HUES64 (cell line): ENCODE measurements at regions not wholly inside any gene's neighbourhood (a gene's known extent, or its start where the extent isn't known, plus 50 kb on each side); places are given as distances from the start of the nearest gene placed in this dataset.
"Not testable (repeated sequence)": the region's sequence is repeated elsewhere in the genome, so short reads cannot be mapped to it uniquely, and the experiment has no call there.

ENCODE experiments used
- H3K27ac ChIP-seq: 2 replicates; pipeline ENCODE4 v1.7.0; 2013; ENCODE audit warnings: low read depth, low read length, inconsistent platforms
- H3K27me3 ChIP-seq: 2 replicates; pipeline ENCODE4 v1.6.1; 2013; ENCODE audit warnings: mild to moderate bottlenecking, low read length; ENCODE audit not compliant: insufficient read depth
- H3K36me3 ChIP-seq: 2 replicates; pipeline ENCODE4 v1.6.1; 2013; ENCODE audit warnings: mild to moderate bottlenecking, low read length; ENCODE audit not compliant: insufficient read depth
- H3K4me1 ChIP-seq: 2 replicates; pipeline ENCODE4 v1.6.1; 2013; ENCODE audit warnings: mild to moderate bottlenecking, low read length, moderate library complexity; ENCODE audit not compliant: insufficient read depth
- H3K4me3 ChIP-seq: 2 replicates; pipeline ENCODE4 v1.5.1; 2013; ENCODE audit warnings: mild to moderate bottlenecking, low read length, moderate library complexity
- H3K9ac ChIP-seq: 2 replicates; pipeline ENCODE4 v1.6.1; 2013; ENCODE audit warnings: mild to moderate bottlenecking, low read depth, low read length
- H3K9me3 ChIP-seq: 2 replicates; pipeline ENCODE4 v1.6.1; 2013; ENCODE audit warnings: low read depth, low read length; ENCODE audit not compliant: insufficient read depth
- WGBS: fragments of 150-250, 120-280 bp; methylation state at CpG from one replicate; pipeline ENCODE4 v1.1.7; 2013; ENCODE audit warnings: missing lambda C conversion rate; 5-methylcytosine and 5-hydroxymethylcytosine counted together

GRCh38 chr1:148211191-148211590 is 59.1 kb upstream of the NBPF11 start:
- not testable (repeated sequence) for H3K27me3 ChIP-seq, H3K4me1 ChIP-seq, H3K4me3 ChIP-seq, H3K9ac ChIP-seq, H3K36me3 ChIP-seq, H3K27ac ChIP-seq, H3K9me3 ChIP-seq
- WGBS = no CpG with 5 or more reads among the region's 2 CpGs

GRCh38 chr1:148210624-148211023 is 58.5 kb upstream of the NBPF11 start:
- H3K27me3 ChIP-seq, H3K4me3 ChIP-seq, H3K9me3 ChIP-seq, H3K9ac ChIP-seq, H3K27ac ChIP-seq, H3K4me1 ChIP-seq, H3K36me3 ChIP-seq: not testable (repeated sequence)
- no CpG with 5 or more reads among the region's 6 CpGs for WGBS

- H3K4me1 ChIP-seq, H3K27ac ChIP-seq, H3K27me3 ChIP-seq, H3K9ac ChIP-seq, H3K36me3 ChIP-seq, H3K9me3 ChIP-seq, H3K4me3 ChIP-seq: not testable (repeated sequence)
- WGBS = no CpG with 5 or more reads among the region's 4 CpGs
These were observed 58.1 kb upstream of the NBPF11 start for GRCh38 chr1:148210166-148210565.

- WGBS = no CpG with 5 or more reads among the region's 6 CpGs
- not testable (repeated sequence) for H3K4me3 ChIP-seq, H3K9me3 ChIP-seq, H3K36me3 ChIP-seq, H3K27me3 ChIP-seq, H3K4me1 ChIP-seq, H3K27ac ChIP-seq, H3K9ac ChIP-seq
These were observed 49.9 kb upstream of the NBPF11 start for GRCh38 chr1:148202013-148202412.
